ENCODE measurements at regions not wholly inside any gene's neighbourhood (a gene's known extent, or its start where the extent isn't known, plus 50 kb on each side); places are given as distances from the start of the nearest gene placed in this dataset.

- no peak for DNase-seq (ENCODE audit: low read depth)
Observed at GRCh38 chr13:88592105-88592504, 920.9 kb downstream of the SLITRK5 start.

GRCh38 chr13:88601949-88602348 is 930.8 kb downstream of the SLITRK5 start:
- DNase-seq (ENCODE audit: low read depth), result no peak

- DNase-seq (ENCODE audit: low read depth), result no peak
Observed at GRCh38 chr13:88602786-88603777, 931.9 kb downstream of the SLITRK5 start.

GRCh38 chr13:88617176-88617575 is 946.0 kb downstream of the SLITRK5 start:
- DNase-seq (ENCODE audit: low read depth), result no peak

- DNase-seq (ENCODE audit: low read depth), result no peak
Observed at GRCh38 chr13:88622362-88622973, 951.3 kb downstream of the SLITRK5 start.

GRCh38 chr13:88623150-88623549 is 952.0 kb downstream of the SLITRK5 start:
- no peak for DNase-seq (ENCODE audit: low read depth)

GRCh38 chr13:88627071-88627470 is 955.9 kb downstream of the SLITRK5 start:
- no peak for DNase-seq (ENCODE audit: low read depth)

GRCh38 chr13:88628882-88629281 is 957.7 kb downstream of the SLITRK5 start:
- no peak for DNase-seq (ENCODE audit: low read depth)

- DNase-seq (ENCODE audit: low read depth), result no peak
Observed at GRCh38 chr13:88637935-88638334, 966.8 kb downstream of the SLITRK5 start.

- no peak for DNase-seq (ENCODE audit: low read depth)
Observed at GRCh38 chr13:88643233-88643632, 972.1 kb downstream of the SLITRK5 start.

GRCh38 chr13:88648598-88649373 is 977.6 kb downstream of the SLITRK5 start:
- DNase-seq (ENCODE audit: low read depth), result no peak

- no peak for DNase-seq (ENCODE audit: low read depth)
Observed at GRCh38 chr13:88649855-88650254, 978.7 kb downstream of the SLITRK5 start.

- DNase-seq (ENCODE audit: low read depth), result no peak
Observed at GRCh38 chr13:88651531-88651930, 980.4 kb downstream of the SLITRK5 start.

- DNase-seq (ENCODE audit: low read depth), result no peak
Observed at GRCh38 chr13:88656751-88657150, 985.6 kb downstream of the SLITRK5 start.

GRCh38 chr13:88670509-88670908 is 999.3 kb downstream of the SLITRK5 start:
- no peak for DNase-seq (ENCODE audit: low read depth)

- DNase-seq (ENCODE audit: low read depth), result no peak
Observed at GRCh38 chr13:88674841-88675240, 1003.7 kb downstream of the SLITRK5 start.

GRCh38 chr13:88675347-88675996 is 1004.3 kb downstream of the SLITRK5 start:
- no peak for DNase-seq (ENCODE audit: low read depth)

- no peak for DNase-seq (ENCODE audit: low read depth)
Observed at GRCh38 chr13:88676016-88676415, 1004.8 kb downstream of the SLITRK5 start.

- DNase-seq (ENCODE audit: low read depth), result no peak
Observed at GRCh38 chr13:88685459-88685858, 1014.3 kb downstream of the SLITRK5 start.

GRCh38 chr13:88701551-88701950 is 1030.4 kb downstream of the SLITRK5 start:
- peak; percentile 0 for DNase-seq (ENCODE audit: low read depth)

- DNase-seq (ENCODE audit: low read depth), result no peak
Observed at GRCh38 chr13:88704600-88705275, 1033.6 kb downstream of the SLITRK5 start.

All from HS-5 (cell line).